Neural cell (in vitro differentiated cells): ENCODE measurements at regions not wholly inside any gene's neighbourhood (a gene's known extent, or its start where the extent isn't known, plus 50 kb on each side); places are given as distances from the start of the nearest gene placed in this dataset.
A peak's percentile ranks its signal among the peaks of the same experiment; 100 is the strongest.

Experiments used
- H2AFZ ChIP-seq: fragments of 200-600, 300-800 bp; sonication (generic), shearing (Covaris generic); 2 replicates; pipeline ENCODE4 v1.6.0; 2014; ENCODE audit warnings: low read depth, mild to moderate bottlenecking, antibody characterized with exemption, low read length, moderate library complexity
- H3F3A ChIP-seq: fragments of 200-600 bp; shearing (Covaris generic); 2 replicates; pipeline ENCODE4 v1.6.1; 2016; ENCODE audit warnings: mild to moderate bottlenecking, moderate library complexity, mixed read lengths, antibody characterized with exemption, low read length; ENCODE audit not compliant: insufficient read depth, poor library complexity, severe bottlenecking
- H3K27ac ChIP-seq: fragments of 200-600, 300-800 bp; sonication (generic), shearing (Covaris generic); 2 replicates; pipeline ENCODE4 v1.5.1; 2014; ENCODE audit warnings: mild to moderate bottlenecking, low read length, moderate library complexity
- H3K27me3 ChIP-seq: fragments of 300-800, 200-600 bp; sonication (generic), shearing (Covaris generic); 2 replicates; pipeline ENCODE4 v1.6.0; 2014; ENCODE audit warnings: mild to moderate bottlenecking, low read depth, low read length, moderate library complexity; ENCODE audit not compliant: insufficient read depth
- H3K36me3 ChIP-seq: fragments of 300-800, 200-600 bp; sonication (generic), shearing (Covaris generic); 2 replicates; pipeline ENCODE4 v1.5.1; 2014; ENCODE audit warnings: mild to moderate bottlenecking, antibody characterized with exemption, low read length, moderate library complexity; ENCODE audit not compliant: insufficient read depth
- H3K4me2 ChIP-seq: fragments of 300-800, 200-600 bp; sonication (generic), shearing (Covaris generic); 2 replicates; pipeline ENCODE4 v1.6.0; 2014; ENCODE audit warnings: mild to moderate bottlenecking, low read length
- H3K4me3 ChIP-seq: fragments of 300-800, 200-600 bp; sonication (generic), shearing (Covaris generic); 2 replicates; pipeline ENCODE4 v1.5.1; 2014; ENCODE audit warnings: mild to moderate bottlenecking, low read length, moderate library complexity
- H3K79me2 ChIP-seq: fragments of 200-600 bp; shearing (Covaris generic); replicated peaks from 2 replicates; pipeline ENCODE4 v1.6.0; 2014; ENCODE audit warnings: mild to moderate bottlenecking, low read length, moderate library complexity; ENCODE audit not compliant: insufficient read depth
- H3K9ac ChIP-seq: fragments of 300-800, 200-600 bp; sonication (generic), shearing (Covaris generic); 2 replicates; pipeline ENCODE4 v1.6.1; 2016; ENCODE audit warnings: mild to moderate bottlenecking, low read length, mixed read lengths
- H3K9me2 ChIP-seq: fragments of 200-600 bp; shearing (Covaris generic); 2 replicates; pipeline ENCODE4 v1.6.1; 2016; ENCODE audit warnings: mild to moderate bottlenecking, low read length, mixed read lengths; ENCODE audit not compliant: insufficient read depth
- H3K9me3 ChIP-seq: fragments of 200-600, 300-800 bp; sonication (generic), shearing (Covaris generic); 2 replicates; pipeline ENCODE4 v1.6.1; 2016; ENCODE audit warnings: mild to moderate bottlenecking, mixed run types, low read length, moderate library complexity, mixed read lengths
- H4K20me1 ChIP-seq: fragments of 200-600 bp; shearing (Covaris generic); 2 replicates; pipeline ENCODE4 v1.6.1; 2016; ENCODE audit warnings: mild to moderate bottlenecking, mixed run types; ENCODE audit not compliant: insufficient read depth
- CTCF ChIP-seq: fragments of 450-650 bp; IDR thresholded peaks from 2 replicates; pipeline ENCODE4 v1.5.1; 2014; ENCODE audit warnings: antibody characterized with exemption, mild to moderate bottlenecking, moderate library complexity; ENCODE audit not compliant: poor library complexity, severe bottlenecking
- EP300 ChIP-seq: fragments of 450-650 bp; conservative IDR thresholded peaks from 2 replicates; pipeline ENCODE4 v1.6.1; 2014; ENCODE audit warnings: antibody characterized with exemption, mild to moderate bottlenecking, moderate library complexity; ENCODE audit not compliant: poor library complexity, severe bottlenecking
- EZH2 ChIP-seq: fragments of 200-600, 300-800 bp; shearing (Covaris generic), sonication (generic); IDR thresholded peaks from 2 replicates; pipeline ENCODE4 v1.6.1; 2014; ENCODE audit warnings: antibody characterized with exemption, low read length, borderline replicate concordance, mild to moderate bottlenecking; ENCODE audit not compliant: insufficient read depth, poor library complexity, severe bottlenecking
- MXI1 ChIP-seq: fragments of 450-650 bp; conservative IDR thresholded peaks from 2 replicates; pipeline ENCODE4 v1.6.1; 2014; ENCODE audit warnings: antibody characterized with exemption, mild to moderate bottlenecking; ENCODE audit not compliant: poor library complexity, severe bottlenecking
- POLR2AphosphoS5 ChIP-seq: IDR thresholded peaks from 2 replicates; pipeline ENCODE4 v1.6.1; 2012
- RAD21 ChIP-seq: fragments of 450-650 bp; conservative IDR thresholded peaks from 2 replicates; pipeline ENCODE4 v1.6.1; 2014; ENCODE audit warnings: antibody characterized with exemption, mild to moderate bottlenecking, moderate library complexity
- REST ChIP-seq: IDR thresholded peaks from 2 replicates; pipeline ENCODE4 v1.6.1; 2012; ENCODE audit warnings: borderline replicate concordance
- SMC3 ChIP-seq: fragments of 450-650 bp; conservative IDR thresholded peaks from 2 replicates; pipeline ENCODE4 v1.6.1; 2014; ENCODE audit warnings: antibody characterized with exemption, mild to moderate bottlenecking, moderate library complexity; ENCODE audit not compliant: poor library complexity
- TAF1 ChIP-seq: IDR thresholded peaks from 2 replicates; pipeline ENCODE4 v1.6.1; 2012; ENCODE audit warnings: low read depth

- H3F3A ChIP-seq, result no peaks in the 10 kb centered on the region
- no peaks in the 10 kb centered on the region for H4K20me1 ChIP-seq
- no peak overlapping the region for H3K4me2 ChIP-seq
- H3K9ac ChIP-seq, result no peak overlapping the region
- H3K9me3 ChIP-seq, result no peaks in the 10 kb centered on the region
- H3K79me2 ChIP-seq, result no peaks in the 10 kb centered on the region
- H3K9me2 ChIP-seq, result no peaks in the 10 kb centered on the region
- H3K27me3 ChIP-seq, result no peaks in the 10 kb centered on the region
- TF ChIP-seq TAF1 (no peak), CTCF (no peak), EP300 (peak; percentile 50), POLR2AphosphoS5 (peak; percentile 58)
- no peak overlapping the region for H3K4me3 ChIP-seq
- H3K27ac ChIP-seq, result no peak overlapping the region
- no peak overlapping the region for H2AFZ ChIP-seq
- no peaks in the 10 kb centered on the region for H3K36me3 ChIP-seq
These were observed 456.6 kb upstream of the CELF4 start for GRCh38 chr18:38022234-38022633.

GRCh38 chr18:38019292-38019691 lies 453.7 kb upstream of the CELF4 start:
- no peak overlapping the region for H2AFZ ChIP-seq
- H3K36me3 ChIP-seq, result no peaks in the 10 kb centered on the region
- TF ChIP-seq POLR2AphosphoS5 (no peak), TAF1 (no peak), EP300 (no peak), CTCF (no peak), MXI1 (no peak), RAD21 (no peak), REST (no peak), EZH2 (no peak), SMC3 (no peak)
- H3K4me2 ChIP-seq, result no peak overlapping the region
- no peak overlapping the region for H3K9ac ChIP-seq
- no peaks in the 10 kb centered on the region for H3K9me2 ChIP-seq
- no peaks in the 10 kb centered on the region for H3K79me2 ChIP-seq
- H3K9me3 ChIP-seq, result no peaks in the 10 kb centered on the region
- no peak overlapping the region for H3K27ac ChIP-seq
- H3K27me3 ChIP-seq, result no peaks in the 10 kb centered on the region
- H3K4me3 ChIP-seq, result no peak overlapping the region
- H3F3A ChIP-seq, result no peaks in the 10 kb centered on the region
- H4K20me1 ChIP-seq, result no peaks in the 10 kb centered on the region
